H9 (cell line): ENCODE measurements at regions not wholly inside any gene's neighbourhood (a gene's known extent, or its start where the extent isn't known, plus 50 kb on each side); places are given as distances from the start of the nearest gene placed in this dataset.

ENCODE experiments used
- DNase-seq: peaks from one replicate; pipeline ENCODE4 v3.0.0-alpha.2; 2017
- H2AFZ ChIP-seq: one replicate; pipeline ENCODE4 v1.6.1; 2013; ENCODE audit warnings: mild to moderate bottlenecking, low read length, control low read depth, moderate library complexity
- H2AK5ac ChIP-seq: 2 replicates; pipeline ENCODE4 v1.6.1; 2013; ENCODE audit warnings: low read length, control low read depth, mixed read lengths; ENCODE audit not compliant: insufficient read length
- H2BK120ac ChIP-seq: one replicate; pipeline ENCODE4 v1.6.1; 2013; ENCODE audit warnings: low read depth, mild to moderate bottlenecking, low read length, control low read depth, inconsistent platforms; ENCODE audit not compliant: poor library complexity, severe bottlenecking
- H2BK12ac ChIP-seq: 2 replicates; pipeline ENCODE4 v1.6.1; 2013; ENCODE audit warnings: low read length, control low read depth, mixed read lengths, low read depth; ENCODE audit not compliant: insufficient read length
- H2BK15ac ChIP-seq: 2 replicates; pipeline ENCODE4 v1.6.1; 2013; ENCODE audit warnings: low read depth, low read length, control low read depth
- H2BK20ac ChIP-seq: one replicate; pipeline ENCODE4 v1.6.1; 2013; ENCODE audit warnings: low read depth, mild to moderate bottlenecking, low read length, control low read depth, inconsistent platforms; ENCODE audit not compliant: poor library complexity, severe bottlenecking
- H2BK5ac ChIP-seq: 2 replicates; pipeline ENCODE4 v1.6.1; 2013; ENCODE audit warnings: low read length, control low read depth, mixed read lengths; ENCODE audit not compliant: insufficient read length
- H3K14ac ChIP-seq: 2 replicates; pipeline ENCODE4 v1.6.1; 2013; ENCODE audit warnings: low read length, control low read depth; ENCODE audit not compliant: insufficient read depth
- H3K18ac ChIP-seq: 2 replicates; pipeline ENCODE4 v1.6.1; 2013; ENCODE audit warnings: low read depth, mild to moderate bottlenecking, mixed read lengths, low read length, control low read depth; ENCODE audit not compliant: insufficient read length
- H3K23ac ChIP-seq: 2 replicates; pipeline ENCODE4 v1.6.1; 2013; ENCODE audit warnings: low read length, control low read depth, mixed read lengths, low read depth; ENCODE audit not compliant: insufficient read length
- H3K23me2 ChIP-seq: 2 replicates; pipeline ENCODE4 v1.6.1; 2013; ENCODE audit warnings: low read depth, mild to moderate bottlenecking, mixed read lengths, low read length, control low read depth; ENCODE audit not compliant: insufficient read length, poor library complexity, severe bottlenecking
- H3K27ac ChIP-seq: 2 replicates; pipeline ENCODE4 v1.5.1; 2013; ENCODE audit warnings: low read length, control low read depth, mixed read lengths, low read depth; ENCODE audit not compliant: insufficient read length
- H3K27me3 ChIP-seq: 2 replicates; pipeline ENCODE4 v1.6.1; 2013; ENCODE audit warnings: low read length, control low read depth, inconsistent platforms; ENCODE audit not compliant: insufficient read depth
- H3K4ac ChIP-seq: 2 replicates; pipeline ENCODE4 v1.6.1; 2013; ENCODE audit warnings: low read depth, mild to moderate bottlenecking, control low read depth, inconsistent platforms, low read length, moderate library complexity
- H3K4me1 ChIP-seq: 2 replicates; pipeline ENCODE4 v1.6.1; 2013; ENCODE audit warnings: low read length, control low read depth, inconsistent platforms; ENCODE audit not compliant: insufficient read depth
- H3K4me2 ChIP-seq: 2 replicates; pipeline ENCODE4 v1.6.1; 2013; ENCODE audit warnings: low read length, control low read depth, mixed read lengths; ENCODE audit not compliant: insufficient read length, insufficient read depth
- H3K56ac ChIP-seq: 2 replicates; pipeline ENCODE4 v1.6.1; 2013; ENCODE audit warnings: low read depth, mild to moderate bottlenecking, mixed read lengths, low read length, control low read depth; ENCODE audit not compliant: insufficient read length
- H3K79me1 ChIP-seq: 2 replicates; pipeline ENCODE4 v1.6.1; 2013; ENCODE audit warnings: low read depth, mild to moderate bottlenecking, moderate library complexity, low read length, control low read depth, inconsistent platforms; ENCODE audit not compliant: insufficient read depth, poor library complexity, severe bottlenecking
- H3K79me2 ChIP-seq: 2 replicates; pipeline ENCODE4 v1.6.1; 2013; ENCODE audit warnings: low read length, control low read depth, inconsistent platforms; ENCODE audit not compliant: insufficient read depth
- H3K9ac ChIP-seq: 2 replicates; pipeline ENCODE4 v1.6.1; 2013; ENCODE audit warnings: low read length, control low read depth, mixed read lengths; ENCODE audit not compliant: insufficient read length; ENCODE audit errors: extremely low read depth
- H3K9me3 ChIP-seq: one replicate; pipeline ENCODE4 v1.6.1; 2013; ENCODE audit warnings: low read depth, low read length, inconsistent platforms; ENCODE audit not compliant: control insufficient read depth
- H3T11ph ChIP-seq: one replicate; pipeline ENCODE4 v1.6.1; 2013; ENCODE audit warnings: mild to moderate bottlenecking, low read length, control low read depth, inconsistent platforms
- H4K20me1 ChIP-seq: one replicate; pipeline ENCODE4 v1.6.1; 2013; ENCODE audit not compliant: control insufficient read depth, insufficient read length, insufficient read depth
- H4K5ac ChIP-seq: 2 replicates; pipeline ENCODE4 v1.6.1; 2013; ENCODE audit warnings: low read depth, mild to moderate bottlenecking, mixed read lengths, low read length, control low read depth; ENCODE audit not compliant: insufficient read length
- H4K8ac ChIP-seq: replicated peaks from 2 replicates; pipeline ENCODE4 v1.6.1; 2013; ENCODE audit warnings: low read length, control low read depth, mixed read lengths, low read depth; ENCODE audit not compliant: insufficient read length
- H4K91ac ChIP-seq: 2 replicates; pipeline ENCODE4 v1.6.1; 2013; ENCODE audit warnings: low read depth, mild to moderate bottlenecking, moderate library complexity, mixed read lengths, low read length, control low read depth; ENCODE audit not compliant: insufficient read length
- H3K27ac Mint-ChIP-seq, 3 experiments: 2 replicates in 2 of 3; 3 replicates in 1 of 3; pipeline ENCODE4 v1.8.0; 2020 to 2021; ENCODE audit warnings: mixed read lengths in 3 of 3, mild to moderate bottlenecking in 1 of 3, moderate library complexity in 1 of 3
- H3K27me3 Mint-ChIP-seq: 2 replicates; pipeline ENCODE4 v1.8.0; 2021; ENCODE audit warnings: low read depth, mild to moderate bottlenecking, moderate library complexity, mixed read lengths
- H3K36me3 Mint-ChIP-seq, 3 experiments: 2 replicates in 2 of 3; 3 replicates in 1 of 3; pipeline ENCODE4 v1.8.0; 2020 to 2021; ENCODE audit warnings: low read depth in 3 of 3, mixed read lengths in 3 of 3; ENCODE audit not compliant: insufficient read depth in 1 of 3
- H3K4me1 Mint-ChIP-seq, 2 experiments: 2 replicates each; pipeline ENCODE4 v1.8.0; 2020; ENCODE audit warnings: mixed read lengths in 2 of 2
- H3K4me3 Mint-ChIP-seq, 2 experiments: 2 replicates in 1 of 2; 3 replicates in 1 of 2; pipeline ENCODE4 v1.8.0; 2020 to 2021; ENCODE audit warnings: mild to moderate bottlenecking in 2 of 2, mixed read lengths in 2 of 2, moderate library complexity in 1 of 2
- H3K9me3 Mint-ChIP-seq, 2 experiments: 2 replicates in 1 of 2; 3 replicates in 1 of 2; pipeline ENCODE4 v1.8.0; 2020; ENCODE audit warnings: mild to moderate bottlenecking in 2 of 2, mixed read lengths in 2 of 2, moderate library complexity in 1 of 2
- CTCF ChIP-seq: fragments of 200-600 bp; sonication (generic); conservative IDR thresholded peaks from 3 replicates; pipeline ENCODE4 v1.8.0; 2021; ENCODE audit warnings: antibody characterized with exemption, mild to moderate bottlenecking
- WGBS: extraction: QIAGEN DNeasy Blood & Tissue Kit; methylation state at CpG from one replicate; pipeline ENCODE4 v1.1.7; 2013; ENCODE audit warnings: missing lambda C conversion rate, low lambda C conversion rate, mixed read lengths; ENCODE audit not compliant: insufficient read length; ENCODE audit errors: extremely low coverage; 5-methylcytosine and 5-hydroxymethylcytosine counted together

- no CpG with 5 or more reads among the region's 3 CpGs for WGBS
- Histone ChIP-seq H2AK5ac (no peak overlapping the region), H3K4ac (no peak overlapping the region), H4K8ac (no peak overlapping the region), H4K5ac (no peak overlapping the region), H3T11ph (no peak overlapping the region), H2BK12ac (no peak overlapping the region), H3K4me2 (no peak overlapping the region), H3K56ac (no peak overlapping the region), H3K27me3 (no peaks in the 10 kb centered on the region), H3K14ac (no peak overlapping the region), H3K18ac (no peak overlapping the region), H2BK20ac (no peak overlapping the region), H3K9ac (no peak overlapping the region), H2AFZ (no peak overlapping the region), H2BK5ac (no peak overlapping the region), H3K9me3 (no peaks in the 10 kb centered on the region), H3K23me2 (no peaks in the 10 kb centered on the region), H3K79me2 (no peaks in the 10 kb centered on the region), H2BK15ac (no peak overlapping the region), H3K79me1 (no peaks in the 10 kb centered on the region), H3K23ac (no peak overlapping the region), H3K27ac (no peak overlapping the region), H4K91ac (no peak overlapping the region), H3K4me1 (no peaks in the 10 kb centered on the region), H2BK120ac (no peak overlapping the region), H4K20me1 (no peaks in the 10 kb centered on the region)
- H3K36me3 Mint-ChIP-seq: no peaks in the 10 kb centered on the region
- DNase-seq: no peak
- no peak for TF ChIP-seq CTCF
- no peaks in the 10 kb centered on the region for H3K27me3 Mint-ChIP-seq
- H3K4me3 Mint-ChIP-seq: no peak overlapping the region
- H3K9me3 Mint-ChIP-seq: no peaks in the 10 kb centered on the region
- no peaks in the 10 kb centered on the region for H3K4me1 Mint-ChIP-seq
- no peak overlapping the region for H3K27ac Mint-ChIP-seq
Observed at GRCh38 chr2:67669168-67669567, 272.0 kb downstream of the ETAA1 start.
